CD4-positive, alpha-beta T cell (primary cell): ENCODE measurements at regions not wholly inside any gene's neighbourhood (a gene's known extent, or its start where the extent isn't known, plus 50 kb on each side); places are given as distances from the start of the nearest gene placed in this dataset.

Experiments
- ATAC-seq: fragments of 200-7000 bp; cut with Tn5 transposase; one replicate; pipeline ENCODE4 v1.10.0; 2022; ENCODE audit warnings: mild to moderate bottlenecking; ENCODE audit not compliant: poor library complexity
- CTCF ChIA-PET: fragments of 350-600 bp; sonication (Branson Sonifier 250); formaldehyde crosslinking; loops from one replicate; lab custom pipeline; 2021; ENCODE audit warnings: antibody characterized with exemption, inconsistent platforms; lab: Charles Lee
- POLR2A ChIA-PET: fragments of 350-600 bp; sonication (Branson Sonifier 250); formaldehyde crosslinking; loops from one replicate; lab custom pipeline; 2021; ENCODE audit warnings: antibody characterized with exemption, inconsistent platforms; lab: Charles Lee
- DNase-seq, 14 experiments: peaks; one replicate each; pipeline ENCODE4 v3.0.0-alpha.2; 2013 to 2020; ENCODE audit warnings: mixed read lengths in 2 of 14
- H3K27ac ChIP-seq, 2 donors: one replicate each; pipeline versions ENCODE4 v1.5.1 to v1.7.0; 2013; ENCODE audit warnings: low read length in 2 of 2, low read depth in 1 of 2, mild to moderate bottlenecking in 1 of 2
- H3K27me3 ChIP-seq, 2 experiments: 1 replicate in 1 of 2; 2 replicates in 1 of 2; pipeline versions ENCODE4 v1.6.1 to v1.7.0; 2013; ENCODE audit warnings: low read length in 2 of 2, control low read depth in 1 of 2, mild to moderate bottlenecking in 1 of 2, moderate library complexity in 1 of 2; ENCODE audit not compliant: insufficient read depth in 2 of 2, control insufficient read depth in 1 of 2
- H3K36me3 ChIP-seq: one replicate; pipeline ENCODE4 v1.6.1; 2013; ENCODE audit warnings: low read length, control low read depth; ENCODE audit not compliant: insufficient read depth
- H3K4me1 ChIP-seq: one replicate; pipeline ENCODE4 v1.6.1; 2013; ENCODE audit warnings: low read length, control low read depth; ENCODE audit not compliant: insufficient read depth
- H3K4me3 ChIP-seq: one replicate; pipeline ENCODE4 v1.5.1; 2013; ENCODE audit warnings: mild to moderate bottlenecking, low read length, moderate library complexity
- H3K9me3 ChIP-seq, 2 experiments: 1 replicate in 1 of 2; 2 replicates in 1 of 2; pipeline versions ENCODE4 v1.6.1 to v1.7.0; 2013; ENCODE audit warnings: low read length in 2 of 2, mild to moderate bottlenecking in 2 of 2, control low read depth in 1 of 2, moderate library complexity in 1 of 2; ENCODE audit not compliant: control insufficient read depth in 1 of 2, insufficient read depth in 1 of 2
- H3K27ac Mint-ChIP-seq: one replicate; pipeline ENCODE4 v1.8.0; 2020; ENCODE audit warnings: mixed read lengths
- H3K27me3 Mint-ChIP-seq: one replicate; pipeline ENCODE4 v1.8.0; 2021; ENCODE audit warnings: mixed read lengths
- H3K36me3 Mint-ChIP-seq: one replicate; pipeline ENCODE4 v1.8.0; 2021; ENCODE audit warnings: low read depth, mixed read lengths
- H3K4me1 Mint-ChIP-seq: one replicate; pipeline ENCODE4 v1.8.0; 2021; ENCODE audit warnings: low read depth, mixed read lengths
- H3K4me3 Mint-ChIP-seq: one replicate; pipeline ENCODE4 v1.8.0; 2020; ENCODE audit warnings: mild to moderate bottlenecking, mixed read lengths
- H3K9me3 Mint-ChIP-seq: one replicate; pipeline ENCODE4 v1.8.0; 2020; ENCODE audit warnings: mixed read lengths
- CTCF ChIP-seq: fragments of 200-600 bp; IDR thresholded peaks from one replicate; pipeline ENCODE4 v1.8.0; 2022; ENCODE audit warnings: antibody characterized with exemption, mild to moderate bottlenecking
- intact Hi-C, 2 experiments: fragments of 100-400 bp; cut with DNase I in 1 of 2; cut with micrococcal nuclease in 1 of 2; formaldehyde crosslinking; loops; one replicate each; pipeline versions ENCODE4 v1.15.1 to v1.9.0; 2023 to 2025; cut with DNase I, micrococcal nuclease

DNA sequence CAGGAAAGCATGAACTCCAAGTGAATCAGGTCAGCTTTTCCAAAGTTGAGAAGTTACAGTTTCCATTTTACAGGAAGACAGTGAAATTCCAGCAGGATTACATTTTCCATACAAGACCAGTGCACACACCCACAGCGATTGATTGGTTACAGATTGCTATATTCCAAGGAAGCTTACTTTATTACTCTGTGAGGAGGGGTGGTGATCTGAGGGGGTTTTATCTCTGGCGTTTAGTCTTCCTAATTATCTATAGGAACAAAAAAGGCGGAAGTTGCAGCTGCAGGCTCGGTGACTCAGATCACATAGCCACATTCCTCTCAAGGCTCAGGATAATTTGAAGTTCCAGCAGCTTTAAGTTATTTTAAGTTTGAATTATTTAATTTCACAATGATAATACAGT lies 450.4 kb upstream of the NMUR2 start:
- H3K27me3 Mint-ChIP-seq = no peaks in the 10 kb centered on the region
- Histone ChIP-seq H3K36me3 (no peaks in the 10 kb centered on the region), H3K4me1 (no peaks in the 10 kb centered on the region), H3K27ac (no peak overlapping the region), H3K27me3 (no peaks in the 10 kb centered on the region), H3K9me3 (no peaks in the 10 kb centered on the region), H3K4me3 (no peak overlapping the region)
- peaks cover 7% of the 10 kb centered on the region for H3K9me3 Mint-ChIP-seq
- intact Hi-C loops = no loop called here
- CTCF ChIA-PET = no interaction called here
- POLR2A ChIA-PET = no interaction called here
- H3K27ac Mint-ChIP-seq = no peak overlapping the region
- ATAC-seq = no peak
- no peak overlapping the region for H3K4me3 Mint-ChIP-seq
- H3K4me1 Mint-ChIP-seq = no peaks in the 10 kb centered on the region
- no peaks in the 10 kb centered on the region for H3K36me3 Mint-ChIP-seq
- TF ChIP-seq CTCF = no peak
- DNase-seq = no peak

- Mint-ChIP-seq H3K27ac (no peak overlapping the region), H3K9me3 (peaks cover 8% of the 10 kb centered on the region), H3K4me3 (no peak overlapping the region), H3K27me3 (no peaks in the 10 kb centered on the region), H3K4me1 (no peaks in the 10 kb centered on the region), H3K36me3 (no peaks in the 10 kb centered on the region)
- no peaks in the 10 kb centered on the region for H3K27me3 ChIP-seq
- ATAC-seq (no peak), DNase-seq (no peak)
- CTCF ChIA-PET = no interaction called here
- no peak for TF ChIP-seq CTCF
- no peak overlapping the region for H3K27ac ChIP-seq
- POLR2A ChIA-PET = no interaction called here
- H3K36me3 ChIP-seq = no peaks in the 10 kb centered on the region
- no peak overlapping the region for H3K4me3 ChIP-seq
- intact Hi-C loops = no loop called here
- peaks cover 0 to 3% of the 10 kb centered on the region in 2 experiments for H3K9me3 ChIP-seq
- H3K4me1 ChIP-seq = no peaks in the 10 kb centered on the region
These were observed 456.2 kb upstream of the NMUR2 start for GRCh38 chr5:152861231-152861630.

DNA sequence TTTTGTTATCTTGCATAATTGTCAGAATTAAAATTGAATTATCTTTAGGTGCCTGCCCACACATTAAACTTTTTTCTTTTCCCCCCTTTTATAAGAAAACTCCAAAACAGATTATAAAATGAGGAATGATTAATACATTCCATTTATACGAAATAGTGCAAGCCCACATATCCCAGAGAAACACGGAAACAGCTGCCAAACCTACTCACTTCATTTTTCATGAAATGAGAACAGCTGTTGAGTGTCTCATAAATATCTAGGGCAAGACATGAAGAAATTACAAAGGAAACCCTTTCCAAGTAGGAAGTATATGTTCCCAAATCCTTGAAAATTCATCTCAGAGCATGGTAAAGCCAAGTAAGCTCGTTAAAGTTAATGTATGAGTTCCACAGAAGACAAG lies 459.4 kb upstream of the NMUR2 start:
- ATAC-seq (no peak), DNase-seq (no peak)
- intact Hi-C loops = no loop called here
- Histone ChIP-seq H3K27ac (no peak overlapping the region), H3K36me3 (no peaks in the 10 kb centered on the region), H3K4me1 (no peaks in the 10 kb centered on the region), H3K4me3 (no peak overlapping the region), H3K9me3 (peaks cover 3 to 6% of the 10 kb centered on the region in 2 experiments), H3K27me3 (no peaks in the 10 kb centered on the region)
- H3K9me3 Mint-ChIP-seq = peaks cover 5% of the 10 kb centered on the region
- POLR2A ChIA-PET = no interaction called here
- CTCF ChIA-PET = no interaction called here
- no peak overlapping the region for H3K4me3 Mint-ChIP-seq
- TF ChIP-seq CTCF = no peak
- H3K4me1 Mint-ChIP-seq = no peaks in the 10 kb centered on the region
- H3K36me3 Mint-ChIP-seq = no peaks in the 10 kb centered on the region
- H3K27ac Mint-ChIP-seq = no peak overlapping the region
- no peaks in the 10 kb centered on the region for H3K27me3 Mint-ChIP-seq
